Mammary epithelial cell (primary cell): ENCODE measurements at regions not wholly inside any gene's neighbourhood (a gene's known extent, or its start where the extent isn't known, plus 50 kb on each side); places are given as distances from the start of the nearest gene placed in this dataset.

Experiments used
- EZH2 ChIP-seq: IDR thresholded peaks from 2 replicates; pipeline ENCODE4 v1.6.1; 2012; ENCODE audit warnings: low read length, inconsistent platforms, borderline replicate concordance
- TF ChIP-seq, protein P1 (sequence below), 2 donors: IDR thresholded peaks in 1 of 2; conservative IDR thresholded peaks in 1 of 2; 2 replicates each; pipeline ENCODE4 v1.5.1; 2011 to 2012; ENCODE audit warnings: inconsistent platforms in 2 of 2, low read length in 2 of 2, mild to moderate bottlenecking in 2 of 2, control low read depth in 1 of 2, low read depth in 1 of 2; ENCODE audit not compliant: insufficient read depth in 1 of 2; ENCODE audit errors: extremely low read depth in 1 of 2

DNA sequence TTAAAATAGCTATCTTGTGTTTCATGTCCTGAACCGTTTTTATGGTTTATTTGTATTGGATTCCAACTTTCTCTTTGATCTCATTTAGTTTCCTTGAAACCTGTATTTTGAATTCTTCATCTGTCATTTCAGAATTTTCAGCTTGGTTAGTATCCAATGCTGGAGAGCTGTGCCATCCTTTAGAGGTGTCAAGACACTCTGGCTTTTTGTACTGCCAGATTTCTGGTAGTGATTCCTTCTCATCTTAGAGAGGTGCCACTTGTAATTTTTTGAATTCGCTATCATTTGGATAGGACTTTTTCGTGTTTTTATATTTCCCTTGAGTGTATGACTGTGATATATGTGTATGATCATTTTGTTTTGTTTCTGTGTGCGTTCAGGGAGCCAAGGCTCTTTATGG, 591.4 kb downstream of the ADCYAP1 start:
- TF ChIP-seq, protein P1, sequence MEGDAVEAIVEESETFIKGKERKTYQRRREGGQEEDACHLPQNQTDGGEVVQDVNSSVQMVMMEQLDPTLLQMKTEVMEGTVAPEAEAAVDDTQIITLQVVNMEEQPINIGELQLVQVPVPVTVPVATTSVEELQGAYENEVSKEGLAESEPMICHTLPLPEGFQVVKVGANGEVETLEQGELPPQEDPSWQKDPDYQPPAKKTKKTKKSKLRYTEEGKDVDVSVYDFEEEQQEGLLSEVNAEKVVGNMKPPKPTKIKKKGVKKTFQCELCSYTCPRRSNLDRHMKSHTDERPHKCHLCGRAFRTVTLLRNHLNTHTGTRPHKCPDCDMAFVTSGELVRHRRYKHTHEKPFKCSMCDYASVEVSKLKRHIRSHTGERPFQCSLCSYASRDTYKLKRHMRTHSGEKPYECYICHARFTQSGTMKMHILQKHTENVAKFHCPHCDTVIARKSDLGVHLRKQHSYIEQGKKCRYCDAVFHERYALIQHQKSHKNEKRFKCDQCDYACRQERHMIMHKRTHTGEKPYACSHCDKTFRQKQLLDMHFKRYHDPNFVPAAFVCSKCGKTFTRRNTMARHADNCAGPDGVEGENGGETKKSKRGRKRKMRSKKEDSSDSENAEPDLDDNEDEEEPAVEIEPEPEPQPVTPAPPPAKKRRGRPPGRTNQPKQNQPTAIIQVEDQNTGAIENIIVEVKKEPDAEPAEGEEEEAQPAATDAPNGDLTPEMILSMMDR (conservative IDR thresholded peaks at IDR 0.05 in 1 of 2, IDR thresholded peaks at IDR 0.05 in 1 of 2; ENCODE audit: extremely low read depth in 1 of 2, insufficient read depth in 1 of 2, low read depth in 1 of 2, low read length in 2 of 2): no peak
- TF ChIP-seq EZH2: no peak
